PC-9 (cell line): ENCODE measurements at regions not wholly inside any gene's neighbourhood (a gene's known extent, or its start where the extent isn't known, plus 50 kb on each side); places are given as distances from the start of the nearest gene placed in this dataset.

Experiments
- CTCF ChIP-seq: fragments of 200-600 bp; sonication (generic); conservative IDR thresholded peaks from 2 replicates; pipeline ENCODE4 v1.6.1; 2017; ENCODE audit warnings: mixed run types, antibody characterized with exemption, mild to moderate bottlenecking, moderate library complexity
- EZH2 ChIP-seq: fragments of 200-600 bp; sonication (generic); IDR thresholded peaks from 2 replicates; pipeline ENCODE4 v1.8.0; 2017; ENCODE audit warnings: antibody characterized with exemption, low read depth

DNA sequence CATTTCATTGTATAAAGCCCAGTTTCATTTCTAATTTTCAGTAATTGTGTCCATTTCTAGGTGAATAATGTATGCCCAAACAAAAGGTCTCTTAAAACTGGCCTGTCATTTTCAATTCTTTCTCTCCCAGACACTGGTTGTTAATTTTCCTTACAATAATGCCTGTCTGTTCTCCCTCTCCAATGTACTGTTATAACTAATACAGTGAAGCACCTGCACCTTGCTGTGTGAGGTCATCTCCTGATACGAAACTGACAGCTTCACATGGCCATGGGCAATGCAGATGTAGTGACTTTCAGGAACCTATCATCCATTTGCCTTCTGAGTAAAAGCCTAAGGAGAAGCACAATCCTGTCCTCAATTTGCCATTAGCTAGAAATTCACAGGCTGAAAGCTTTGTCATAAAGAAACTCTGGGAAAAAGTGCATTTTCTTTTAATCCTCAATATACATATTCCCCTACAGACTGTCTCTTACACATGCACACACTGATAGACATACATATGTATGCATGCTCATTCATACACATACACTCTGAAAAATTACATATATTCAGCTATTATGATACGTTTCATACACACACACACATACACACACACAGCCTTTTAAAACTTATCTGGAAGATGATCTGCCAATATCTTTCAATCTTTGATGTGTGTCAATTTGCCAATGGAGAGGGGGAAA, 1030.3 kb downstream of the TDRD15 start:
- no peak for TF ChIP-seq CTCF
- TF ChIP-seq EZH2, result no peak
